ENCODE measurements at regions not wholly inside any gene's neighbourhood (a gene's known extent, or its start where the extent isn't known, plus 50 kb on each side); places are given as distances from the start of the nearest gene placed in this dataset.

- no peak for DNase-seq (ENCODE audit: low spot score)
These were observed 80.1 kb upstream of the SDK2 start for GRCh38 chr17:73724341-73724740.

- no peak for DNase-seq (ENCODE audit: low spot score)
These were observed 80.7 kb upstream of the SDK2 start for GRCh38 chr17:73724990-73725389.

- no peak for DNase-seq (ENCODE audit: low spot score)
These were observed 81.7 kb upstream of the SDK2 start for GRCh38 chr17:73725794-73726515.

GRCh38 chr17:73727941-73728340 lies 83.7 kb upstream of the SDK2 start:
- no peak for DNase-seq (ENCODE audit: low spot score)

GRCh38 chr17:73729101-73729500 lies 84.9 kb upstream of the SDK2 start:
- no peak for DNase-seq (ENCODE audit: low spot score)

- DNase-seq (ENCODE audit: low spot score): no peak
These were observed 87.5 kb upstream of the SDK2 start for GRCh38 chr17:73731733-73732132.

- no peak for DNase-seq (ENCODE audit: low spot score)
These were observed 89.3 kb upstream of the SDK2 start for GRCh38 chr17:73733517-73733916.

GRCh38 chr17:73735245-73735644 lies 91.0 kb upstream of the SDK2 start:
- DNase-seq (ENCODE audit: low spot score): no peak

- DNase-seq (ENCODE audit: low spot score): no peak
These were observed 94.7 kb upstream of the SDK2 start for GRCh38 chr17:73738751-73739575.

GRCh38 chr17:73740370-73740769 lies 96.1 kb upstream of the SDK2 start:
- no peak for DNase-seq (ENCODE audit: low spot score)

- DNase-seq (ENCODE audit: low spot score): no peak
These were observed 98.7 kb upstream of the SDK2 start for GRCh38 chr17:73742948-73743381.

GRCh38 chr17:73743518-73744201 lies 99.4 kb upstream of the SDK2 start:
- no peak for DNase-seq (ENCODE audit: low spot score)

- DNase-seq (ENCODE audit: low spot score): no peak
These were observed 100.2 kb upstream of the SDK2 start for GRCh38 chr17:73744411-73744810.

- DNase-seq (ENCODE audit: low spot score): no peak
These were observed 102.2 kb upstream of the SDK2 start for GRCh38 chr17:73746314-73747073.

GRCh38 chr17:73747221-73748002 lies 103.2 kb upstream of the SDK2 start:
- DNase-seq (ENCODE audit: low spot score): no peak

GRCh38 chr17:73748508-73748907 lies 104.3 kb upstream of the SDK2 start:
- DNase-seq (ENCODE audit: low spot score): no peak

GRCh38 chr17:73749337-73749823 lies 105.1 kb upstream of the SDK2 start:
- no peak for DNase-seq (ENCODE audit: low spot score)

GRCh38 chr17:73749928-73750605 lies 105.8 kb upstream of the SDK2 start:
- DNase-seq (ENCODE audit: low spot score): no peak

GRCh38 chr17:73750975-73751374 lies 106.7 kb upstream of the SDK2 start:
- no peak for DNase-seq (ENCODE audit: low spot score)

- no peak for DNase-seq (ENCODE audit: low spot score)
These were observed 109.7 kb upstream of the SDK2 start for GRCh38 chr17:73753751-73754496.
